GM18519 (cell line): ENCODE measurements at regions not wholly inside any gene's neighbourhood (a gene's known extent, or its start where the extent isn't known, plus 50 kb on each side); places are given as distances from the start of the nearest gene placed in this dataset.

Source experiments
- ATAC-seq: cut with Tn5 transposase; IDR thresholded peaks from one replicate; pipeline ENCODE4 v1.9.1; 2021; ENCODE audit warnings: mild to moderate bottlenecking, moderate library complexity; ENCODE audit not compliant: unreplicated experiment, low FRiP score

DNA sequence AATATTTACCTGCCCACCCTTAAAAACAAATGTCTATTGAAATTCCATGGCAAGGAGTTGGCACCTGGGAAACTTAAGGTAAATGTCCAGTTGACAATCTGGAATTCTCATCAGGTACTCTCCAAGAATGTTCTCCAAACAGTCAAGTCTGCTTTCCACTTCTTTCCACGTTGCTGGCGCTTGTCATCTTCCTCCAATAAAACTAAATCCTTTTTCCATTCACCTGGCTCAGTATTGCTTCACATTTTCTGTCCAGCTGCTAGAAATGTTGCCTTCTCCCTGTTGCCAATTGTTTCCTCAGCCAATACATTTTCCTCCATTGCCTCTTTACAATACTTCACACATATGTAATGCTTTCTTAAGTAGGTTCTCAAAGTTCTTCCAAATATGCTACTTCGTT lies 1288.1 kb upstream of the MAP3K7 start:
- no peak for ATAC-seq

DNA sequence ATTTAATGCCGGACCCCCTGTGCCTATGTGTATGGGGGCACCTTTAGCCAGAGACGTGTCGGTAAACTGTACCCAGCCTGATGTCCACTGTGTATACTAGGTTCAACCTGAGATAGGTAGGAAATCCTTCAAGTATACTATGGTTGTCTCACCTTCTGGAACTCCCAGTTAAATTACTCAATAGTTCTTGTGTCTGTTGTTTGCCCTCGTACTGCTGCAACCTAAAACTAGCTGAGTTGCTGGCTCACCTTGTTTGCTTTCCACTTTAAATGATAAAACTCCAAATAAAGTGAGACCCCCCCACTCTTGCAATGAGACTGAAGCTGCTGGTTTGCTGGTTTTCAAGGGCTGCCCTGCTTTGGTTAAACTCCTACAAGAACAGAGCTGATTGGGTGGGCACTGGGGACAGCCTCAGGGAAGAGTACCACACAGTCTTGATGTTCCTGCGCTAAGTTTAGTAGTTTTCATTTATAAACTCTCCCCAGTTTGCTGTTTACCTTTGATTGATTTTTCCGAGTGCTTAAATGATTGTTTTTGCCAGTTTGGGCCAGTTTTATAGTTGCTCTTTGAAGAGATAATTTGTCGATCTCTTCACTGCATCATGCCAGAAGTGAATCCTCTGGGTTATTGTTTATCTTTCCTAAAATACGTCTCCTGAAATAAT lies 1281.8 kb upstream of the MAP3K7 start:
- no peak for ATAC-seq

DNA sequence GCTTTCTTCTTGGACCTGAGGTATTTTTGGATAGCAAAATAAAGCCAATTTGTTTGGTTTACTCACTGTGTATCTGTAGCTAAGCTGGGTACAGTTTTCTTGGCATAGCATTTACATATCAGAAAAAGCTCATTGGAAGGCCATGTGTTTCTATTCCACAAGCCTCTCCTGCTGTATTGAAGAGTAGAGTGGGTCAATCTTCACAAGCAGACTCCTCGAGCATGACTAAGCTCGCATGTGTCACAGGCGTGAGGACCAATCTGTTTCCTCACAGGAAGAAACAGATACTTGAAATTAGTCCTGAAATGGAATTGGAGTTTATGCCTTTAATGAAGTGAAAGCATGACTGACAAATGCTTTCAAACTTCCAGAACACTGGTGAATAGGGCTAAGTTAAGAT lies 1279.0 kb upstream of the MAP3K7 start:
- ATAC-seq = no peak

DNA sequence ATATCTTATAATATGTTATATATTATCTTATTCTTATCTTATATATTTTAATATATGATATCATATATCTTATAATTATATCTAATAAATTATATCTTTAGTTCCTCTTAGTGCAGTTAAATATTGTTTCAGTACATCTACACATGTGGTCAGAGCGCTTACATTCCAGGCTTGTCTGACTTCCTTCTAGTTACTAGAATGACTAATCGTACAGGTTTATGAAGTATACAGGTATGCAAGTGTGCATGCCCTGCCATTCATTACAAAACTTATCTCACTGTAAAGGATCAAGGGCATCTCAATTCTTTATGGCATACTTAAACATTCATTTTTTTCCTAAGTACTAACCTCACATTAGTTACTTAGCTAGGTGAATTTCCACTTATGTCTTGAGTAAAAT lies 1278.0 kb upstream of the MAP3K7 start:
- no peak for ATAC-seq

- ATAC-seq = no peak
Measured at GRCh38 chr6:91860541-91861335, 1273.9 kb upstream of the MAP3K7 start.

DNA sequence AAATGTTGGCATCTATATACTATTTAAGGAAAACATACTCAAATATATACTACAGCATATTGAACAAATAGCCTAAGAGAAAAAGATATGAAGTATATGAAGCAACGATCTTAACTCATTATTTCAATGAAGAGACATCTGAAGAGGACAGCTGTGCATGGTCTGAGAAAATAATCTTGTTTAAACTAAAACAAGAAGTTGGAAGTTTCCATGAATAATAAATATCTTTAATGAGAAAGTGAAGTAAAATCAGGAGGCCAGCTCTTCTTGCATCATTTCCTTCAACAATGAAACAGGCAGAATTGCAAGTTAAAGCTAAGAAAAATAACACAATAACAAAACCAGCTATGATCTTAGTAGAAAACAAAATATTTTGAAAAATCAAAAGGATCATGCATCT lies 1265.4 kb upstream of the MAP3K7 start:
- ATAC-seq = no peak

DNA sequence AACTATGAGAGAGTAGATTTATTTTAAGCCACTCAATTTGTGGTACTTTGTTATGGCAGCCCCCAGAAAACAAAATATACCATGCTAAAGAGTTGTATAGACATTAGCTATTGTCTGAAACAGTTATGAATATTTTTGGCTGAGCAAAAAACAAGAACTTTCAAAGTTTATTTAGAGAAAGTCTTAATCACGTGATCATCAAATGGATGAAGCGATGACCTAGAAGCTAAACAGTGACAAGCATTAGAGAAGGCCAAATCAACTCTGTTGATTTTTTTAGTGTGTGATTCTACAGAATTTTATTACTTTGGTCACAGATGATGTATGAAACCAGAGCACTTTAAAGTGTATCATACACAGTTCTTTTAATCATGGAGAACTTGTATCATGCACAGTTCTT lies 1247.9 kb upstream of the MAP3K7 start:
- ATAC-seq = no peak

DNA sequence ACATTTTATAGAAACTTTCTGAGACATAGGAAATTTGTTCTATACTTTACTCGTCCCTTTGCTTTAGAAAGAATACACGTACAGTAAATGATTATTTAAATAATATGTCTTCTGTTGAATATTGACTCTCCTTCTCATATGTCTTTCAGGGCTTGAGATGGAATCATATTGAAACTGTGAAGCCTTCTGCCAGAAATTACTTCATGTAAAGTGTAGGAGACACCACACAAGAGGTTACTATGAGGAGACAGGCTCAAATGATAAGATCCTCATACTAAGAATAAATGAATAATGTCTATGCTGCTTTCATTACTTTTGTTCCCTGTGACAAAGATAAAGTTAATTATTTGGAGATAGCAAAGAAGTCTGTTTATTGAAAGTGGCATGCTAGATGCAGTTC lies 1240.3 kb upstream of the MAP3K7 start:
- no peak for ATAC-seq

DNA sequence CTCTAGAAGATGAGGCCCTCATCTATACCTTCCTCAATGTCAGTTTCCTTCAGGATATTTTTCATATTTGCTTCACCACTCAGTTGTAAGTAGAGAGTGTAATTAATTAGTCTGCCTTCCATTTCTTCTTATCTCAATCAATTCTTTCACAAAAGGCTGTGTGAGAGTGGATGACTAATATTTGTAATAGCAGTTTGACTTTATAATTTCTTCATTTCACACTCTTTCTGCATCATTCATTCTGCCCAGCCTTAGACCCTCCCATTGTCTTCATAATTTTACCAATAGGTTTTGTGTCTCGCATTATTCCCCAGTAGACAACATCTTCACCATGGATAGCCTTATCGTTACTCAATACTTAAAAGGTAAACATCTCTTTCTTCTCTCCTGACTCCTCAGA lies 1239.3 kb upstream of the MAP3K7 start:
- no peak for ATAC-seq

- no peak for ATAC-seq
Measured at GRCh38 chr6:91824331-91824730, 1237.5 kb upstream of the MAP3K7 start.

GRCh38 chr6:91822581-91822980 lies 1235.7 kb upstream of the MAP3K7 start:
- no peak for ATAC-seq

DNA sequence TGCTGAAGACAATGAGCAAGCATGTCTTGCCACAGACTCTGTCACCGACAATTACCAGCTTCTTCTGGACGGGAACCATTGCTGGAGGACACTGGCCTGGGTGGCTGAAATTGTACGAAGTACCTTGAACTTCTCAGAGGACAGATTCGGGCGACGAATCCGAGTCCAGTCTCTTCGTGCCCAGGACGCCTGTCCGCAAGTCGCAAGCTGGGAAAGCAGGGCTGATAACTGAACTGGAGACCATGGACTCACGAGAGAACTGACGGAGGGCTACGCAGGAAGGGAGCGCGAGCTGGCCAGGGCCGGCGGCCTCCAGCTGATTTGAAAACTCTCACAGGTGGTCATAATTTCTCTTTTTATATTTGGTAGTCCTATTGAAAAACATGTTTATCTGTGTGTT lies 1229.5 kb upstream of the MAP3K7 start:
- ATAC-seq = no peak

- ATAC-seq = no peak
Measured at GRCh38 chr6:91813641-91814040, 1226.8 kb upstream of the MAP3K7 start.

DNA sequence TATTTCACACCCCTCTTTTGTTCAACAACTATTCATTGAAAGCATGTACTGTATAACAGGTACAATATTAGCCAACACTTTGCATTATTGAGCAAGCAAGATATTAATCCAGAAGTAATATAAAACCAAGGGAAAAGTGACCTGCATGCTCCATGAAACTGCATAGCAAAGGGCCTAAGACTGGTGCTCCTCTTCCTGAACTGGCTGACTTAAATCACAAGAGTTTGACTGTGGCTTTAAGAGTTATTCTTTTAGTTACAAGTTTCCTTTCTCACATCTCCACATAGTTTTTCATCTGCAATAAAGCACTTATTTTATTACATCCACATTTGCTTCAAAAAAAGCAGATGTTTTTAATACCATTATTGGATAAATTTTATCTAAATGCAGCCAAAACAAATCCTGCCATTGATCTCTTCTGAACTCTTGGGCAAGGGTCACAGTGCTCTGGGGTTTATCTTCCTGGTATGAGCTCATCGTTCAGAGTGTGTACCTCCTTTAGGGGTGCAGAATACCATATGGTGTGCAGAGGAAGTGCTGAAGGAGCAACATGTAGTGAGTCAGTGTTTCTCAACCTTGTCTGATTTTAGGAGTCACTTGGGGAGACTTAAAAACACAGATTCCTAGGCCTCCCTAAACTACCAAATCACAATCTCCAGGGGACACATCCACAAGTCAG lies 1225.9 kb upstream of the MAP3K7 start:
- ATAC-seq = no peak

DNA sequence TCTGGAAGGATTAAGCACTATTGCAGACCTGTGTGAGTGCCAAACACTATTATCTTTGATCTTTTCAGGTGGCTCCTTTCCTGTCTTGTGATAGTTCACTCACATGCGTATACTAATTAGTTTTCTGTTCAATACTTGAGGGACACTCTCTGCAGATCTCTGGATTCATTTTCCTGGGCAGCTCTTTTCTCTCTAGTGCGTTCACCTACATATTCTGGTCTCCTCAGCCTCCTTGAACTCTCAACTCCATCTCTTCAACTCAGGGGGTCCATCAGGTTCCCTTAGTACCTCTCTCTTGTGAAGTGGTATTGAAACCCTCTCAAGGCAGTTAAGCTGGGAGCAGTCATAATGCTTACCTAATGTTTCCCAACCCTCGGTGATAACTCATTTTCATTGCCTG lies 1218.1 kb upstream of the MAP3K7 start:
- no peak for ATAC-seq

DNA sequence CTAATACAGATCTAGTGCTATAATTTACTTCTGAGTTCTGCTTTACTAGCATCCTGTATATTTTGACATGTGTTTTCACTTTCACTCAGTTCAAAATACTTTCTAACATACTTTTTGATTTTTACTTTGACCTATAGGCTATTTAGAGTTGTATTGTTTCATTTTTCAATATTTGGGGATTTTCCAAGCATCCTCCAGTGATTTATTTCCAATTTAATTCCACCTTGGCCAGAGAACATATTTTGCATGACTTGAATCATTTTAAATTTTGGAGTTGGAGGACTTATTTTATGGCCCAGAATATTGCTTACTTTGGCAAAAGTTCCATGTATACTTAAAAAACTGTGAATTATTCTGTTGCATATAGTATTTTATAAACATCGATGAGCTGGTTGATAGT lies 1215.6 kb upstream of the MAP3K7 start:
- no peak for ATAC-seq

GRCh38 chr6:91796603-91797002 lies 1209.7 kb upstream of the MAP3K7 start:
- ATAC-seq = no peak

- no peak for ATAC-seq
Measured at GRCh38 chr6:91788501-91788900, 1201.6 kb upstream of the MAP3K7 start.

DNA sequence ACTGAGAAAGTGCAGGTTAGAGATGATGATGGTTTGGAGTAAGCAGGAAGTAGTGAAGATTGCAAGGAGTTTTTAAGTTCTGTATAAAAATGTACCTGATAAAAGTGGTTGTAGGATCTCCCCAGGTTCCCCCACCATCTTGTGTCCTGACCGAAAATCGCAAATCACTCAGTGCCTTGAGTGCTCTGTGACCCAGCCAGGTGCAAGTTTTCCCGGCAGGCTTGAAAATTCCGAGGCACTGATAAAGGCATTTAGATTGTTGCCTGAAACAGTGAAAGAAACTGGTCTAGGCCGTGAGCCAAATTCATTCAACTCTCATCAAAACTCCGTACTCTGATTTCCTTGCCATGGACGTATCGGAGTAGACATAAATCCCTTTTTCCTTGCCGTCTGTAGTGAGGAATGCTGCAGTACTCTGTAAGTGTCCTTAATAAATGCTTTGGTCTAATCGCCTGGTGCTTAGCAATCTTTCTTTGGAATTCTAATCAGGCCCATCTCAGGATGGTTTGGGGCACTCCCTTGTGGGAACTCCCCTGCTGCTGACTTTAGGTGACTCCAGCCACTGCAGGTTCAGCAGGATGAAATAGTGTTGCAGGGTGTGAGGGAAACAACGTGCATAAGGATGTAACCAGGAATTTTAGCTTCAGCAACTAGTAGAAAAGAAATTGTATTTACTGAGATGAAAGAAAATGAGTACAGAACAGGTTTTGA lies 1199.8 kb upstream of the MAP3K7 start:
- ATAC-seq = no peak

DNA sequence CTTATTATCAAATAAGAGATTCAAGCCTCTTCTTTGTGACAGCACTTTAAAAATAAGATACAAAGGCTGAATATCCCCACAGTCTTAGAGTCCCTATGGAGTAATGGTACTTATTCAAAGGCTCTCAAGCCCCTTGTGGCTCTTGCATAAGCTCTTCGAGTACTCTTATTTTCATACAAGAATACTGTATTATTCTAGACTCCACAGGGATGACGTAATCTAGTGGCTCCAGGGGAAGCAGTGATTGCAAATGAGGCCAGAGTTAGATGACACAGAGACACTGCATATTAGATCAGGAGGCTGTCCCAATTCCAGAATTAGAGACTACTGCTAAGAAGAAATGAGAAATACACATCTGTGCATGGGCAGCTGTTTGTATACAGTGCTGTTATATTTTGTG lies 1195.9 kb upstream of the MAP3K7 start:
- no peak for ATAC-seq

GRCh38 chr6:91781946-91782345 lies 1195.1 kb upstream of the MAP3K7 start:
- ATAC-seq = no peak
